HL-60/S4 treated with retinoic acid at 250 ng/mL for 4 days and 3 days (cell line): ENCODE measurements at regions not wholly inside any gene's neighbourhood (a gene's known extent, or its start where the extent isn't known, plus 50 kb on each side); places are given as distances from the start of the nearest gene placed in this dataset.

Experiments used
- in situ Hi-C: fragments of 300-500 bp; cut with MboI; formaldehyde crosslinking; loops from 2 replicates; pipeline ENCODE4 v1.7.0; 2022; ENCODE audit warnings: low sequenced_read_pairs

DNA sequence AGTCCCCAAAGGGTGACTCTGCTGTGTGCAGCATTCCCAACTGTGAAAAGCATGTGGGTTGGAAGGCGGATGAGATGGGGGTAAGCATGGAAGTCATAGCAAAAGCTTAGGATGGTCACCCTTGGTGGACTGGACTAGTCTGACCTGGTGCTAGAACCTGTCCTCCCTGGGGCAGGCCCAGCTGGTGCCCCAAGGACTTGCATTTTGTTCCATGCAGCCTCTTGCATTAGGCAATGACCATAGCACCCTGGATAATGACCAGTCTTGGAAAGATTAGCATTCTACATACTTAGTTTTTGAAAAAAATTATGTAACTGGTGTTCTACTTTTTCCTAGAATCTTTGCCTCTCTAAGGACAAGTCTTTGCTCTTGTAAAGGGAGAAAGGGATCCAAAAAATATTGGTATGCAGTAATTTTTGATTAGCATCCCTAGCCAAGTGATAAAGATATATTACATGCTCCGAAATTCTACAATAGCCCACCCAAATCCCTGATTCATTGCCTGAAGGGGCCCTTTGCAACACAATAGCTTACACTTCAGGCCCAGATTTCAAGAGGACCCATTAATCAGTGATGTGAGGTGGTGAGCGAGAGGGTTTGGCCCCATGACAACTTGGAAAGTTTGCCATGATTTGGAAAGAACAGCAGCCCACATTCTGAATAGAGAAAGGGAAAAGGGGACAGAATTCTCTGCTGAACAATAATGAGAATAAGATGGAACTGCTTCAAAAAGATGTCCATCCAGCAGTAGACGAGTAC is 93.3 kb upstream of the CD180 start:
- in situ Hi-C loops = no loop called here

DNA sequence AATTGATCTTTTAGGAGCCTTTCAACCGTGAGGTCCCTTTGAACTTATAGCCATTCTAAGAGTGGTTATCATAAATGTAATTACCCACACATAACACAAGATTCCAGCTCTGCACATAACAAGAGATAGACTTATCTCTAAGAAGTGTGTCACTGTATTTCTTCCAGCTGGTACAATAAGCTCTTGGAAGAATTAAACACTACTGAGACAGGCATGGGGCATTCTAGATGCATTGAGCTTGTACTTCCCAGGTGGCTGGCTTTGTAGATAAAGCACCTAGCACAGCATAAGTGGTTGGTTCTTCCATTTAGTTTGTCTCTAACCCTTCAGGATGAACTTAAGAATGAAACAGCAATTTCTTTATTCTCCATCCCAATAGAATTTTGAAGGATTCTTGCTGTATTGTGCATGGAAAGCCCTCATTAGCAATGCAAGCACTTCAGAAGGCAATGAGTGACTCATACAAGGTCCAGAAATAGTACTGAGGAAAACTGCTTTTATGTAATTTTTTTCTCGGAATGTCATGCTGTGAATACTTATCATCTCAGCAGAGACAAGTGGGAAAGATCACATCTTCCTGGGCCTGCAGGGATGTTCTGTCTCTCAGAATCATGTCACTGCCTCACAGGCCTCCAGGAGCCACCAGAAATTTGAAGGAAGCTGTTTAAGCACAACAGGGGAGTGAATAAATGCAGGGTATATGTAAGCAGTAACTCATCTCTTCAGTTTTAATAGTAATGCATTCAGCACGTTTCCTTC is 91.1 kb upstream of the CD180 start:
- in situ Hi-C loops = no loop called here

DNA sequence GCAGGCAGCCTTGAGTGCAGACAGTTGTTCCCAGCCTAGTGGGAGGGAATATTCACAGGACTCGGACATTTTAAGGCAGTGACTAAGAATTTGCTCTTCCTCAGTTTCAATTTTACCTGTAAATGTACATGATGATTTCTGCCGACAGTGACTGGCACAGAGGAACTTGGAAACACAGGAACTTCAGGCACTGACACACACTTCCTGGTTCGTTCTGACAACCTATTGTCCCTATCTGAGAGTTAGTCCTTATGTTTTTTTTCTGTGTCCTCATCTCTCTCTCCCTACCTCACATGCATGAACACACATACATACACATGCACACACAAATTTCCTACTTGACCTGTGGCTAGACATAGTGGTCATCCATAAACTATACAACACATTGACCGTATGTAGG is 89.4 kb upstream of the CD180 start:
- in situ Hi-C loops = no loop called here

DNA sequence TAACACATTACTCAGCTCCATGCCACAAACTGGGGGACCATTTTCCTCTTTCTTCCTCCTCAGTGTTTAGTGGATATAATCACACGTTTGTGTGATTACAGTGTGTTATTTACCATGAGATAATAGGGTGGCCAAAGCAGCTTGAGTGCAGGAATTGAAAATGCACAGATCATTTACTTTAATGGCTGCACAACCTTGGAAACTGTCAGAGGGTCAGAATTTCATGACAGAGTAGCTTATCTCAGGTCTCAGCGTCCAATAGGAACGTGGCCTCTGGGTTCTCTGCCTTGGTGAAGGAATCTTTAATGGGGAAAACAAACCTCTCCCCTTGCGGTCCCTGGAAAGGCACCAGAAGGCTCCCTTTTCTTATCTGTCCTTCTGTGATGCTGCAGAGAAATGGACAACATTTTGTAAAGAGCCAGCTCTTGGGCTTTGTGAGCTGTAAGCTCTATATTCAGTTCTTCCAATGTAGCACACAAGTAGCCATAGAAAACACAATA is 87.4 kb upstream of the CD180 start:
- in situ Hi-C loops = no loop called here

DNA sequence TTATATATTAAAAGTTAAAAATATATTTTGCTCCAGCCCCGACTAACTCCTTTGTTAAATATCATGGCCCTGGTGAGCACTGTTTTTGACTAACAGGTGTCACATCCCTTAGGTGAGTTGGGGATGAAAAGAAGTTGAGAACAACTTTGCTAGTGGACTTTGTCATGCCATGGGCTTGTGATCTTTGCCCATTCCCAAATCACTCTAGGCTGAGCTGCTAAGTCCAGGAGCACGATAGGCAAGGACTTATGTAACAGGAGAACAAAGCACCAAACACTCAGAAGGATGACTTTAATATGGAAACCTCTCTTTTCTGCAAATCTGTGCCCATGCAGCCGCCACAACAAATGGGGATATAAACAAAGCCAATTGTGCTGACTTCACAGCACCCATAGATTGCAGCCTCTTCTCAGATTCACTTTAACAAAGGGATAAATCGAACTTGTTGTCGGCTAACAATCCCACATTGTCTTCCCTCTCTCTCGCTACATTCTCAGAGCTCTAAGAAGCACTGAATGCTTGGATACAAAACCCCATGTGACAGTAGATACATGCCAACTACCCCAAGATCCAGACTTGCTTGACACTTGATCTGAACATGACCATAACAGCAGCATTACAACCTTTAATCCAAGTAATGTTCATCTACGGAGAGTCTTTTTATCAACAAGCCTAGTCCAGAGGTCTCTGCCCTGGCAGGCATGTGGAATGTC is 86.8 kb upstream of the CD180 start:
- in situ Hi-C loops = no loop called here

DNA sequence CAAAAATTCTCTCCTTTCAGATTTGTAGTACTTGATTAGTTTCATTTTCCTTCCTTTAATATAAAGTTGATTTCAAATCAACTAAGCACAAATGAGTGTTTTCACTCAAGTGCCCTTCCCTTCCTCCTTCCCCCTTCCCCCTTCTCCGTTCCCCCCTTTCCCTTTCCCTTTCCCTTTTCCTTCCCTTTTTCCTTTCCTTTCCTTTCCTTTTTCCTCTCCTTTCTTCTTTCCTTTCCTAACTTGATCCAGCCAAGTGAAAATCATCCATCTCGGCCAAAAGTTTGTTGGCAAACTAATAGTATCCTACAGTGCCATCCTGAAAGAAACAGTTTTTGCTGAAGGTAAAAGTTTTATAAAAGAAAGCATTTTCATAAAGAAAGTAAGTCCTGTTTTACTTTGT is 85.3 kb upstream of the CD180 start:
- in situ Hi-C loops = no loop called here

DNA sequence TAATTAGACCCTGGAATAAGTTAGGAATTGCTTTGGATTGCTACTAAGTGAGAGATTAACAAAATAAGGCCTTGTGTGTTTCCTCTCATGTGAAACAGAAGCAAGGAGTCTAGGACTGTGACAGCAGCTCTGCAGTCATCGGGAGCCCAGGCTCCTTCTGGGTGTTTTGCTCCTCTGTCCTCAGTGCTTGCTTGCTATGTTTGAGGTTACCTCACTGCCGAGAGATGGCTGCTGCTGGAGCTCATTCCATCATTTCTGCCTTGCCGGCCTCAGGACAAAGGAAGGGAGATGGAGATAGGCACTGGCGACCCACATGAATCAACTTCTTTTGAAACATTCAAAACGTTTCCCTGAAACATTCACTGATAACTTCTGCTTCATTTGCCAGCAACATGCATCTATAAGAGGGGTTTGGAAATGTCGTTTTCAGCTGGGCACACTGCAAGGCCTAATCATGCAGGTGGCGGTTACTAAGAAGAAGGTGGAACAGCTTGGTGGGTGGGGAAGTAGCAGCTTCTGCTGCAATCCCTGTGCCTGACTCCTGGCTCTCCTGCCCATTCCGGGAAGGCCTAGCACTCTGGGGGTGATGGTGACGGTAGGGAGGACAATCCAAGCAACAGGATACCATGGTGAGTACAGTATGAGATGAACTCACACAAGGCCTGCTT is 77.2 kb upstream of the CD180 start:
- in situ Hi-C loops = no loop called here

DNA sequence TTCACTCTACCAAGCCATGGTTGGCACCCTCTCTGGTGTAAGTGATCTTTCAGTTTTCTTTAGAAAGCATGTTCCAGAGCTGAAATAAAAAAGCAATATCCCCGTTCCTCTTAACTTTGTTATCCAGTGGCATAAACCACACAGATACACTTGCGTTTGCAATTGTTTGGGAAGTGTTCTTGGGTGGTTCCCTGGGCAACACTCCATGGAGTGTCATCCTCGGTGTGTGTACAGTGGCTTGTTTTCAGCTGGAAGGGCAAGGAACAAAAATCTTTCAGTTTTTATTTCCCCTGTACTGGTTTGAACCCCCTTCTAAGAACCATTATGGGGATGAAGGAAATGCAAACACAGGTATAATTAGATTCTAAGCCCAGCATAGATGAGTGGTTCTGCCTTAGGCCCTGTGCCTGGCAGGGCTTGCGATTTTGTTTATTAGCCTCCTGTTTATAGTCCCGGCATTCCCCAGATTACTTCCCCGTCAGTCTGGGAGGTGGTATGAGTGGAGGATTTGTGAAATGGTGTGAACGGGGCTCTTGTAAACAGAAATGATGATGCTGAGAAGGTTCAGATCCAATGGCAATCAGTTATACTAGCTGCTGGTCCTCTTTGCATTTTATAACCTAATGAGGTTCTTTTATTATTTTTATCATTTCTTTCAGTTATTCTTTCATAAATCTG is 76.0 kb upstream of the CD180 start:
- in situ Hi-C loops = no loop called here

DNA sequence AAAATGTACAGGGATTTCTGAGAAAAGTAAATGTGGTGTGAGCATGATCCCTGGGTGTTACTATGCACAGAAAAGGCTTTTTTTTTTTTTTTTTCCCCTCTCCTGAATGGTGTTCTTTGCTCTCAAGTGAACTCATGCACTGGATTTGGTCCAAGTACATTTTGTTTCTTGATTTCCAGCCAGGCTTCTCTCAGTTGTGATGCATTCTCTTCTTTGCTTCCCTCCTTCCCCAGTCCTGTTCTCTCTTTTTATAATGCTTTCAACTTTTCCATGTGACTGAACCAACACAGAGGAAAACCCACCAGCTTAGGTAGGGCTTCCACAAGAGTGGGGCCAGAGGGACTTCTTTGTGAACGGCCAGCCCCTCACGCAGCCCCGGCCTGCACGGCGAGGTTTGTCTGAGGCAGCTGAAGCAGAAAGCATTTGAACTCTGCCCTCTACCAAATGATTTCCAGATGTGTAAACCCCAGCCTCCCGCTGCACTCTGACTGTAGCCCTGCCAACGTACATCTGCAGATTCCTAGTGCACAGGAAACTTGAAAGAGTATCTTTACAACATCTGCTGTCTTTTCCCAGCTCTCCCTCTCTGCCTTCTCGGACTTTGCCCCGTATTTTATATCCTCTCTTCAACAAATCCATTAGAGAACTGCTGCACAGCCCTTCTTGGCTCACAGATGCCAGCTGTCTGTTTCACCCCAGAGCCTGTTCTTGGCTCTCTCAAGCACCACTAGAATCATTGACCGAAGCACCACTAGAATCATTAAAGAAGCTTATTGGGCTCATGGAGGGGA is 71.8 kb upstream of the CD180 start:
- in situ Hi-C loops = no loop called here

DNA sequence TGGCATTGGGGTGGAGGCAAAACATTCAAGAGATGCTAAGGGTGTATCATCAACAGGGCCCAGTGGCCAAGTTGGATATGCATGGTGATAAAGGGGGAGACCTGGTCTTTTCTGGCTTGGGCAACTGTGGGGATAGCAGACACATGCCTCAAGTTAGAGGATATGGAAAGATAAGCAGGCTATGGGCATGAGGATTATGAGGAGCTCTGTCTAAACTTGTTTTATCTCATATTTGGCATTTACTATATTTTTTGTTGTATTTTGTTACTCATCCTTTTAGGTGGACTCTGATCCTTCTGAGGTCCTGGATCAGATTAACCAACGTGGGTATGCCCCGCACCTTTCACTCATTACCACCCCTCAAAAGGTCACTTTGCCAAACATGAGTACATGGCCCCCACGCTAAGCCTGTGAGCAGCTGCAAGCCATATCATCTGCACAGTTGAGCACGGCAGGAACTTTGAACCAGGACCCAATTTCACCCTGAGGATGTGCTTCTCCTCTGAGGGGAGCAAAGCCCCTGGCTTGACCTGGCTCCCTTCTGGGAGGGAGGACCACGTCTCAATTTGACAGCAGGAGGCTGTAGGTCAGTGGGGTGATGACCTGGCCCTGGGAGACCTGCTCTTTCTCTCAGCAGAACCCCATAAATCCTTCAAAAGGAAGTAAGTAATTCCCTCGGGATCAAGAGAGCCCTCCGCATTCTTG is 71.1 kb upstream of the CD180 start:
- in situ Hi-C loops = no loop called here

DNA sequence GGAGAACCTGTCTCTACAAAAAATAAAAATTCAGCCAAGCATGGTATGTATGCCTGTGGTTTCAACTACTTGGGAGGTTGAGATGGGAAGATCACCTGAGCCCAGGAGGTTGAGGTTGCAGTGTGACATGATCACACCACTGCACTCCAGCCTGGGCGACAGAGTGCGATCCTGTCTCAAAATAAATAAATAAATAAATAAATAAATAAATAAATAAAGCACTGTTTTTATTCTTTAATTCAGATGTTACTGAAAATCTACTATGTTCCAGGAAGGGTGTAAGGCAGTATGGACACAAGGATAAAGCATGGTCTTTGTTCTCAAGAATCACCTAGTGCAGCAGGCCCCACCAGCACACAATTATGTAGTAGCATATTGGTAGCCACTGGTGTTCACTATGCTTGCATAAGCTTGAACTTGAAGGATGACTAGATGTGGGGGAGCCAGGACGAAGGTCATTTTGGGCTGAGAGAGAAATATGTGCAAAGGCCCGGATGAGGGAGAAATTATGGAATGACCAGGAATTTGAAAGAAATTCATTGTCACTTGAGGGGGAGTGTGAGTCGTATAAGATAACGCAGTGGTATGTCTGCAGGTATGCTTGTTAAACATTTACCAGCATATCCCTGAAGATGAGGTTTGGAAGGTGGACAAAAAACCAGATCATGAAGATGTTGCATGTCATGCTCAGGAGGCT is 70.2 kb upstream of the CD180 start:
- in situ Hi-C loops = no loop called here

DNA sequence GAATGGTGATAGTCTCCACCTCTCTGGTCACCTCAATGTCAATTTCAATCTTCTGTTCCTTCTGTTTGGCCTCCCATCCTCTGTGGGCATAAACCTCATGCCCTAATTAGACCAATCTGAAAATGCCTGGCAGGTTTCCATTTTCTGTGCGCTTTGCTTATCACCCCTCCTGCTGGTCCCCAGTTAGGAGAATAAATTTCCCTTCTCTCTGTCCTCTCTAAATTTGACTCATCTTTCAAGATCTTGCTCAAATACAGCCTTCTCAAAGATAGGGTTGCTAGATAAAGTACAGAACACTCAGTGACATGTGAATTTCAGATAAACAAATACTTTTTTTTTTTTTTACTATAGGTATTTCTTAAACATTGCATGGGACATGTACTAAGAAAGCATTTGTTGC is 69.4 kb upstream of the CD180 start:
- in situ Hi-C loops = no loop called here

DNA sequence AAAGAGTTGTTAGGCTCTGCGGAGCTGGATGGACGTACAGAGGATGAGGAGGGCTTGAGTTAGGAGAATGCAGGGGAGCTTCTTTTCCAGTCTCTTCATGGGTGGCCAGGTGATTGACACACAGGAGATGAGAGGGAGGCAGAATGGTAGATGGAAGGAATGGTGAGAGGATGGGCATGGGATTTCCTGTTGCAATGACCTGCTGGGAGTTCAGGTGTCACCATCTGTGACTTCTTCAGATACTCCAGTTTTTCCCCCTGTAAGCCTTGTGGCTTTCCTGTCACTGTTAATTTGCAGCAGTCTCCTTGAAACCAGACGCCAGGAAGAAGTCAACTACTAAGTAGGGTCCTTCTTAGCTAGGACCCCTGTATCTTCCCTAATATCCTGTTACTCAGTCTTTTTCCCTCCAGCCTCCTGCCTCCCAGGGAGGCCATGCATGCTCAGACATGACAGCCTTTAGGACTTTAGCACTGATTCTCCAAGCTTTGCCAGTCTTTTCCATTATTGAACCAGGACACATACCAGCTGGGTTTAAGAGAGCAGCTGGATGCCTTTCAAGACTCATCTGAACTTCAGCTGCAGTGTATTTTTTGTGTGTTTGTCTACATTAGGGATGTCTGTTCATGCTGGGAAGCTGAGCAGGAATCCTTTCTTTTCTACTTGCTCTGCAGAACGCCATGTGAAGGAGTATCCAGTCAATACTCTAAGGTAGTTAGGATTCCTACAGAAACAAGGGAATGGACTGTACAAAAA is 67.2 kb upstream of the CD180 start:
- in situ Hi-C loops = no loop called here

DNA sequence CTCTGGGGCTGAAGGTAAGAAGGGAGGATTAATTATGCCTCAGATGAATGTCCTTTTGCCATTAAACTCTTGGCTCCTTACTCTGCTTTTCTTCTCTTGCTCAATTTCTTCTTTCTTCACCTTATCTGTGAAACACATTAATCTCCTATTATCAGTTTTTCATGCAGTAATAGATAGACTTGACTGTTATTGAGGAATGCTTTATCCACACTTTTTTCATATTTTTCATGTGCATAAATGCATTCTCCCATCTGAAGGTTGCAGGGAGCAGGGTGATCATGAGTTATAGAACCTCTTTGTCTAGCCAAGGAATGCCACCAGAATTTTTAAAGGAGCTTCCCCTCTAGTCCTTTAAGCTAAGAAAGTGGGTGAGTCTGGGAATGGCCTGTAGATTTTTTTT is 66.4 kb upstream of the CD180 start:
- in situ Hi-C loops = no loop called here

DNA sequence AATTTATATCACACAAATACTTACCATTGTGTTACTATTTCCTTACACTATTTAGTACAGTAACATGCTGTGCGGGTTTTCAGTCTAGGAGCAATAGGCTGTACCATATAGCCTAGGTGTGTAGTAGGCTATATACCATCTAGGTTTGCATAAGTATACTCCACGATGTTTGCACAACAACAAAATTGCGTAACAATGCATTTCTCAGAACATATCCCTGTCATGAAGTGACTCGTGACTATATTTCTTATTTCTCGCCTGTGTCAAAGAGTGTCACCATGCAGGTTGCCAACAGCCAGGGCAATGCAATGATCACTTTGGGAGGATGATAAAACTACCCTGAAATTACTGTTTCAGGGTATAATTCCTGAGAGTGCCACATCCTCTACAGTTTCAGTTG is 65.6 kb upstream of the CD180 start:
- in situ Hi-C loops = no loop called here

DNA sequence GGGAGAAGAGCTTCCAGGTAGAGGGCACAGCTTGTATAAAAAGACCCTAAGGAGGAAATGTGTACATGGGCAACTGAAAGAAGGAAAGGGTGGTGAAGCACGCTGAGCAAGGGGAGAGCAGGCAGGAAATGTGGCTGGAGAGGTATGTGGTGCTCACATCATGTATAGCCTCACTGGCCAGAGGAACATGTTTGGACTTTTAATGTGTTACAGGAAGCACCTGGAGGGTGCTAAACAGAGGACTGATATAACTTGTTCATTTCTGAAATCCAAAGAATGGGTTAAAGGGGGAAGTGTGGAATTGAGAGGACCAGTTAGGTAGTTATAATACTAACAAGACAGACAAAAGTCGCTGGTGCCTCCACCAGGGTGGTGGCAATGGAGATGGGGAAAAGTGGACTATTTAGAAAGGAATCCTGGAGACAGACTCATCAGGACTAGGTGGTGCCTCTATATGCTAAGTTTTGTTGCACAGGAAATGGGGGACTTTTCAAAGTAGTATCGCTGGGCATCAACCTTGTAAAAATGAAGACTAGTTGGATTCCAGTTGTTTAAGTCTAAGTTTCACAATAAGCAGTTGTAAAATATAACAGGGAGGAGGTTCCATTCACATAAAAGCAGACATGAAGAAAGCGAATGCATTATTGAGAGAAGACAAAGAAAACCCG is 63.1 kb upstream of the CD180 start:
- in situ Hi-C loops = no loop called here

DNA sequence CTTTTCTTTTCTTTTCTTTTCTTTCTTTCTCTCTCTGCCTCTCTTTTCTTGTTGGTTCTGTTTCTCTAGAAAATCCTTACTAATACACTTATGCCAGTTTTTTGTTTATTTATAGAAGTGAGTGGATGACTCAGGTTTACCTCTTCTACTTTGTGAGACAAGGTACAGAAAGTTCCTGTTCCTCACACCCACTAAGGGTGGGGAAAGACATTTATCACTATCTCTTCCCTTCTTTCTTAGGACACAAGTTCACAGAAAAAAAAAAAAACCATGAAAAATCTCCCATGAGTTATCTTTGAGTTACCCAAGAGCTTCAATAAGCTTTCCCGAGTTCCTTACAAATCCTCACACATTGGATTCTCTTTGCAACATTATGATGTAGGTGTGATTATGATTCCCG is 60.9 kb upstream of the CD180 start:
- in situ Hi-C loops = no loop called here
